GM18858 (cell line): ENCODE measurements at regions not wholly inside any gene's neighbourhood (a gene's known extent, or its start where the extent isn't known, plus 50 kb on each side); places are given as distances from the start of the nearest gene placed in this dataset.

ENCODE experiments used
- ATAC-seq: cut with Tn5 transposase; IDR thresholded peaks from one replicate; pipeline ENCODE4 v1.9.1; 2021; ENCODE audit not compliant: unreplicated experiment

GRCh38 chr1:90650401-90650800 lies 66.7 kb downstream of the BARHL2 start:
- no peak for ATAC-seq

- ATAC-seq = no peak
These were observed 76.8 kb downstream of the BARHL2 start for GRCh38 chr1:90640325-90640724.

DNA sequence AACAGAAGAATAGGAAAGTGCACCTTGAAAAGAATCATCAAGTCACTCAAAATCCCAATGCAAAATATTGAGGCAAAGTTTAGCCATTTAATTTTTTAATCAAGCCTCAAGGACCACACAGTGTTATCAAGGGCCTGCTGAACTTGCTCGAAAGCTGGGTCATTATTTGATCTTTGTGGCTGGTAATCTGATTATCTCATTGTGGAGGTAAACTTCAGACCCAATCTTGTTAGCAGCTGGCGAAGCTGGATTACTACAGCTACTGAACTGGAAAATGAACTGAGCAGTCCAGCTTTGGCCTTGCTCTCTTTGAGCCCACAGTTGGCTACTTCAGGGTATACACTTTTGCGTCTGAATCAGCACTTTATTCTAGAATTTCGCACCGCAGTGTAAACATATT lies 94.4 kb downstream of the BARHL2 start:
- no peak for ATAC-seq

DNA sequence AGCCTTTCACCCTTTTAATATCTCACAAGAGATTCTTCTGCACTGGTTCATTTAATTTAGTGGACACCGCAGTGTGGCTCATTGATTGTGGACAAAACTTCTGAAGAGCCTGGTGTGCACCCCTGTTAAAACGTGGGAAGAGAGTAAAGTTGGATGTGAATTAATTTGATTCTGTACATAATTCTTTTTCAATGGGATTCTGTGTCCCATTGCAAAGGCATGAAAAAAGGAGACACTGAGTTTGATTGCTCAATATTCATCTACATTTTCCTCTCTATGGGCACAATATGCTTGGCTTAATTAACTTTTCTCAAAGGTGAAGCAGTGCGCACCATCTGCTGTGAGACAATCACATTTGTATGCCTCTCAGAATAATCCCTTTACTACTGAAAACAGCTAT lies 95.1 kb downstream of the BARHL2 start:
- ATAC-seq = no peak

GRCh38 chr1:90616395-90616794 lies 100.7 kb downstream of the BARHL2 start:
- no peak for ATAC-seq

DNA sequence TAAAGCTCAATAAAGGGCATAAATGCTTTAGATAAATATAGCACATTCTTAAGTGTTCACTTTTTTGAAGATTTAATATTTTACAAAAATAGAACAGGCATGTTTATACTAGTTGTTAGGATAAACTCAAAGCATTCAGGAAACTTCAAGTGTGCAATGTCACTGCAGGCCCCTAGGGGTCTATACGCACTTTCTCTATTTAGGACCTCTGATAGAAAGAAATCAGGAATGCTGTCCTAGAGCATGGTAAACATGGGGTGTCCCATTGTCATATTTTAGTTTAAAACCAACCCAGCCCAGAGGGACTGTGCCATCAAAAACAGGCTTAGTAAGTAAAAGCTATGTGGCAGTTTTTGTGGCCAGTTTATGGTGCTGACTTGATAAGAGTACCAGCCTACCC lies 102.2 kb downstream of the BARHL2 start:
- ATAC-seq = no peak

- no peak for ATAC-seq
These were observed 103.7 kb downstream of the BARHL2 start for GRCh38 chr1:90613371-90613770.

- ATAC-seq = no peak
These were observed 105.1 kb downstream of the BARHL2 start for GRCh38 chr1:90612033-90612432.

GRCh38 chr1:90607736-90608135 lies 109.4 kb downstream of the BARHL2 start:
- ATAC-seq = no peak

GRCh38 chr1:90605070-90605469 lies 112.0 kb downstream of the BARHL2 start:
- no peak for ATAC-seq

GRCh38 chr1:90593312-90593711 lies 123.8 kb downstream of the BARHL2 start:
- ATAC-seq = no peak

DNA sequence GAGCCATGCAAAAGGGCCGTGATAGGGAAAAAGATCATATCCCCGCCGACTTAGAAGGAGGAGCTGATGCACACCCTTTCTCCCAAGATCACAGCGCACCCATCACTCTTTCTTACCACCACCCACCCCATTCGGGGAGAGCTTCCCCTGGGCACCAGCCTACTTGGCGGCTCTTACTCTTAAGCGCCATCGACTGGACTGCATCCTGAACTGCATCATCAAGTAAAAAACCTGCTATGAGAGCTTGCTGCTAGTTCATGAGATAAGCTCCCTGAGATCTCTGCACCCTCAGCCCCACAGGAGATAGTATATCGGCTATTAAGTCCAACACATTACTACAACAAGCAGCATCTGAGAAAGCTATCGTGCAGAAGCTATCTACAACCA lies 125.1 kb downstream of the BARHL2 start:
- ATAC-seq = no peak

DNA sequence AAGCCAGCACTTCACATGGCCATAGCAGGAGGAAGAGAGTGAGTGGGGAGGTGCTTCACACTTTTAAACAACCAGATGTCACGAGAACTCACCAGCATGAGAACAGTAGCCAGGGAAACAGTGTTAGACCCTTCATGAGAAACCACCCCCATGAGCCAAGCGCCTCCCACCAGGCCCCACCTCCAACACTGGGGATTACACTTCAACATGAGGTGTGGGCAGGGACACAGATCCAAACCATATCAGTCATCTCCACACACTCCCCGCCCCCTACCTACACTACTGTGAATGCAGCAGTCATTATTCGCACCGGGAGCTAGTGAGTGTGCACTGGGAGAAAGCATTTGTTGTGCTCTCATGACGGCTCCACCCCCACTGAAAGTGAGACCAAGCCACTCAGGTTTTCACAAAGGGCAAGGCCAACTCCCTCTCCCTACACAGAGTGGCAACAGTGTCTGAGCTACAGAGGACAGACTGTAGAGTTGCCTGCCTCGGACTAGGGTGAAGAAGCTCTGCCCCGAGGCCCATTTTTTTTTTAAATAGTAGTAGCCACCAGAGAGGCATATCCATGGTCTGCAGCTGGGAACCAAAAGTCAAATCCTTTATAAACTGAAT lies 125.6 kb downstream of the BARHL2 start:
- no peak for ATAC-seq

GRCh38 chr1:90580176-90580575 lies 136.9 kb downstream of the BARHL2 start:
- ATAC-seq = no peak

DNA sequence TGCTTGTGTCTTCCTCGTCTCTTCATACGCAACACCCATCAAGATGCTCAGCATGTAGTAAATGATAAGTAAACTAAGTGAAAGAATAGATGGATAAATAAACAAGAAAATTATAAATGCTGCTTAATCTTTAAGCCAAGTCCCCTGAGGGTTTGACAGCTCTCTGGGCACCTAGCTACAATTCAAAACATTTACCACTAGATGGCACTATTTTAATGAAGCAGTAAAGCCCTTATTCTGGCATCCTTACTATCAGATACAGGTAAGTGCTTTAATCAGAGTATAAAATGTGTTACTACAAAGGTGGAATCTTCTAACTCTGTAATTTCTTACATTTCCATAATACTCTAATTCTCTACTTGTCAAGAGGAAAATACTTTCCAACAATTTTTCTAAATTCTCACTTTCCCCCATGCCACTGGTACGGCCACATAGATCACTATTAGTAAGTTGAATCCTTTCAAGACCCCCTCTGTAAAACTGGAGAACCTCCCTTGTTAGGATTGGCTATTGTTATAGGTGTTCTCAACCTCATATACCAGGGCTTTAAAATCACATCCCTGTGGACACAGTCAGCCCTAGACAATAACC lies 137.8 kb downstream of the BARHL2 start:
- no peak for ATAC-seq

DNA sequence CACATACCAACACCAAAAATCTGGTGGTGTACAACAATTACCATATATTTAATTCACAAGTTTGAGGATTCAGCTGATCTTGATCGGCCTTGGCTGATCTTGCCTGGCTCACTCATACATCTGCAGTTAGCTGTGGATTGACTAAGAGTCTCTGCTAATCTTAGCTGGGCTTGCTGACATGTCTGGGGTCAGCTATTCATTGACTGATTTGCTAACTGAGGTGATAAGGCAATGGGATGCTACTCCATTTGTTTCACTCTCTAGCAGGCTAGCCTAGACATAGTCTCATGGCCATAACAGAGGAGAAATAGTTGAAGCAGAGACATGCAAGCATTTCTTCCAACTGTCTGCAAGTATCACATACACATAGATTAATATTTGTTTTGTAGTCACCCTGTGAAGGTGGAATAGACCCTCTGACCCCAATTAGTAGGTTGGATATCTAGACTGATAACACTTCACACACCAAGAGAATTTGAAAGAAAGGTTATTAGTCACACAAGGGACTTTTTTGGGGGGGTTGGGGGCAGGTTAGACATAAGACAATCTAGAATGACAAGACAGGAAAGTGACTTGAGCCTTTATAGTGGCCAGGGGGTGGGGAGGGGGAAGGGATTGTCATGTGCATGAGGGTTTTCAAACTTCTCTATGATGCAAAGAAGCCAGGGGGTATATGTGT lies 142.3 kb downstream of the BARHL2 start:
- ATAC-seq = no peak

- ATAC-seq = no peak
These were observed 143.4 kb downstream of the BARHL2 start for GRCh38 chr1:90573736-90574135.

DNA sequence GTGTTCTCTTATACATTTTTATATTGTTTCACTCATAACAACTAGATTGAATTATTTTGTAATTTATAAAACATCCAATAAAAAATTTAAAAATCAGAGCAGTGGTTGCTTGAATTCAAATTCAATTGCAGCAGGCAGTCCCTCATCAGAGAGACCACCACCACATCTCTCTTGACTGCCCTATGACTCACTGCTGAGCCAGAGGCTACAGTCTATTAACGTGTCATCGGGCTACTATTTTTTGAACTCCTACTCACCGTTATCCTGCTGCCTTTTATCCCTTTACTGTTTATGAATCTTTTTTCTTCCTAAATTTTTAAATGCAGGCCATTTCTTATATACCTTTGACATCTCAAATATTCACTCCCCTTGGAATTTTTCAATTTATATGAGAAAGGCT lies 144.7 kb downstream of the BARHL2 start:
- no peak for ATAC-seq

GRCh38 chr1:90568436-90568835 lies 148.7 kb downstream of the BARHL2 start:
- no peak for ATAC-seq

- ATAC-seq = no peak
These were observed 152.9 kb downstream of the BARHL2 start for GRCh38 chr1:90564164-90564563.

GRCh38 chr1:90562892-90563291 lies 154.2 kb downstream of the BARHL2 start:
- ATAC-seq = no peak

DNA sequence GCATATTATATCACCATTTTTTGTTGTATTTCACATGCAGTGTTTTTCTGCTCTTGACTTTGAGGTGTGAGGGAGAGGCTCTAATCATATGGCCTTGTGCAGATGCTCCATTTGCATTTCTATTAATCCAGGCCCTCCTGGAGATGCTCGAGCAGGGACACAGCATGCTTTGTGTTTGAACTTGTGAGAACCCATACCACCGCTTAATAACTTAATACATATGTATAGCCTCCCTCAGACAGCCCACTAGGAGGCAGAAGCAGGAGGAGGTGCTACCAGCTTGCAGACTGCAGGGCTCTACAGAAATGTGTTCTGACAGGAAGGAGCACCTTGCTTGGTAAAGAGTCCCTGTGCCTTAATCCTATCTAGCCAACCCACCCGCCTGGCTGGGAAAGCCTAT lies 155.2 kb downstream of the BARHL2 start:
- no peak for ATAC-seq
